ENCODE measurements at regions not wholly inside any gene's neighbourhood (a gene's known extent, or its start where the extent isn't known, plus 50 kb on each side); places are given as distances from the start of the nearest gene placed in this dataset.

- TF ChIP-seq ZFP3 (CRISPR knock-in tag; IDR thresholded peaks at IDR 0.05), result no peak
- no peak for TF ChIP-seq ZFP30 (CRISPR knock-in tag; IDR thresholded peaks at IDR 0.05)
- TF ChIP-seq ARNTL (CRISPR knock-in tag; IDR thresholded peaks at IDR 0.05; ENCODE audit: borderline replicate concordance, low read depth), result no peak
- no peak for TF ChIP-seq ZNF70 (CRISPR knock-in tag; IDR thresholded peaks at IDR 0.05)
- TF ChIP-seq TCF4 (CRISPR knock-in tag; IDR thresholded peaks at IDR 0.05; ENCODE audit: borderline replicate concordance), result no peak
- no peak for TF ChIP-seq CSRNP3 (CRISPR knock-in tag; IDR thresholded peaks at IDR 0.05)
- TF ChIP-seq PATZ1 (CRISPR knock-in tag; IDR thresholded peaks at IDR 0.05; ENCODE audit: borderline replicate concordance), result no peak
- ATAC-seq, result no peak
These were observed 139.5 kb downstream of the PDGFRA start for GRCh38 chr4:54368281-54369265.

GRCh38 chr4:54371173-54371572 is 142.1 kb downstream of the PDGFRA start:
- TF ChIP-seq PATZ1 (CRISPR knock-in tag; IDR thresholded peaks at IDR 0.05; ENCODE audit: borderline replicate concordance), result no peak
- ATAC-seq, result no peak

- TF ChIP-seq PPARA (CRISPR knock-in tag; IDR thresholded peaks at IDR 0.05; ENCODE audit: borderline replicate concordance) (no peak), ZNF8 (CRISPR knock-in tag; IDR thresholded peaks at IDR 0.05) (no peak), ZC3H10 (CRISPR knock-in tag; IDR thresholded peaks at IDR 0.05) (no peak), ZFP30 (CRISPR knock-in tag; IDR thresholded peaks at IDR 0.05) (no peak), TSHZ2 (CRISPR knock-in tag; IDR thresholded peaks at IDR 0.05) (no peak), TCF4 (CRISPR knock-in tag; IDR thresholded peaks at IDR 0.05; ENCODE audit: borderline replicate concordance) (no peak)
- ATAC-seq, result no peak
These were observed 143.9 kb downstream of the PDGFRA start for GRCh38 chr4:54372951-54373350.

- ATAC-seq, result no peak
- no peak for TF ChIP-seq GLIS3 (CRISPR knock-in tag; IDR thresholded peaks at IDR 0.05)
These were observed 144.7 kb downstream of the PDGFRA start for GRCh38 chr4:54373718-54374210.

- TF ChIP-seq ARNTL (CRISPR knock-in tag; IDR thresholded peaks at IDR 0.05; ENCODE audit: borderline replicate concordance, low read depth) (no peak), ZFP3 (CRISPR knock-in tag; IDR thresholded peaks at IDR 0.05) (no peak), ISL1 (CRISPR knock-in tag; IDR thresholded peaks at IDR 0.05) (no peak), CSDC2 (CRISPR knock-in tag; IDR thresholded peaks at IDR 0.05) (no peak), GLIS3 (CRISPR knock-in tag; IDR thresholded peaks at IDR 0.05) (no peak), OSR1 (CRISPR knock-in tag; IDR thresholded peaks at IDR 0.05) (no peak), TCF4 (CRISPR knock-in tag; IDR thresholded peaks at IDR 0.05; ENCODE audit: borderline replicate concordance) (no peak), TOX (CRISPR knock-in tag; IDR thresholded peaks at IDR 0.05; ENCODE audit: borderline replicate concordance) (no peak), RARB (CRISPR knock-in tag; IDR thresholded peaks at IDR 0.05) (no peak), SNAI2 (CRISPR knock-in tag; IDR thresholded peaks at IDR 0.05) (no peak), ZC3H10 (CRISPR knock-in tag; IDR thresholded peaks at IDR 0.05) (no peak), PATZ1 (CRISPR knock-in tag; IDR thresholded peaks at IDR 0.05; ENCODE audit: borderline replicate concordance) (no peak), ZNF565 (CRISPR knock-in tag; conservative IDR thresholded peaks at IDR 0.05; ENCODE audit: low read depth) (no peak), TSHZ2 (CRISPR knock-in tag; IDR thresholded peaks at IDR 0.05) (no peak)
- no peak for ATAC-seq
These were observed 149.4 kb downstream of the PDGFRA start for GRCh38 chr4:54378461-54378860.

Measured in SK-N-SH treated with all-trans-retinoic acid at 6 μM for 48 hours (cell line).